HG03571 (cell line): ENCODE measurements at regions not wholly inside any gene's neighbourhood (a gene's known extent, or its start where the extent isn't known, plus 50 kb on each side); places are given as distances from the start of the nearest gene placed in this dataset.
A peak's percentile ranks its signal among the peaks of the same experiment; 100 is the strongest.

Experiments used
- ATAC-seq: cut with Tn5 transposase; IDR thresholded peaks from one replicate; pipeline ENCODE4 v1.9.1; 2021; ENCODE audit not compliant: unreplicated experiment

DNA sequence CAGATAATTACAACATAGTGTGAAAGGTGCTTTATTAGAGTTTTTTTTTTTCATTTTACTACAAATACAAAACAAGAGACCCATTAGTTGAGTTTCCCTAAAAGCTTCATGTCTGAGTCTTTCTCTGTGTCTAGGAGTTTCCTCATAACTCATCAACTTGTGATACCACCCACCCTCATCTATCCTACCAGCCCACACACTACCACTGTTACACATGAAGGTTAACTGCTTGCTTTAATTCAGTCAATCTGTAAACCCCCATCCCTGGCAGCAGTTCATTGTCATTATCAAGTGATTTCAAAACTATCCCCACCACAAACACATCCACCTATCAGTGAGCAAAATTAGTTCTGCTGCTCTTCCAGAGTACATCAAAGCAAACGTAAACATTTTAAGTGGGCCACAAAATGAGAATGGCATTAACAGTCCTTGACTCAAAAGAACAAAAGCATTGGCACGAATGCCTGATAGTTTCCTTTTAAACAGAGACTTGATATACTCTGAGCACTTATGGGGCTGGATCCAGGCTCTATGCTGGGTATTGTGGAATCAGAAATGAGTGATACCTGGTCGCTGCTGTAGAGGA, 331.6 kb upstream of the FAM241A start:
- no peak for ATAC-seq

- ATAC-seq: no peak
Measured at GRCh38 chr4:111814961-111815360, 330.3 kb upstream of the FAM241A start.

DNA sequence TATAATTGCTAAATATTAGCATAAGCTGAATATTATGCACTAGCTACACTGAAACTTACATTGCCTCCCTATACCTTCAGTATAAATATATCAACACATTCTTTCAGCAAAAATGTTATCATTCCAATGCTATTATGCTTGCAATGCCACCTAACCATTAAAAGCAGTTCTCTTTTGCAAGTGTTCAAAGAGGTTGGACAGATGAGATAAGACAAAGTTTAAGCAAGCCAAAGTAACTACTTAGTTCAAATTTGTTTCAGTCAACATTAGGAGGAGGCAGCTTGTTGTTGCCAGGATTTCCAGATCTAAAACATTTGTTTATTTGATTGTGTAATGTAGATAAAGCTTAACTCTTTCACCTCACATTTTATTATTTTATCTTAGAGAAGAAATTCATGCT, 323.9 kb upstream of the FAM241A start:
- no peak for ATAC-seq

DNA sequence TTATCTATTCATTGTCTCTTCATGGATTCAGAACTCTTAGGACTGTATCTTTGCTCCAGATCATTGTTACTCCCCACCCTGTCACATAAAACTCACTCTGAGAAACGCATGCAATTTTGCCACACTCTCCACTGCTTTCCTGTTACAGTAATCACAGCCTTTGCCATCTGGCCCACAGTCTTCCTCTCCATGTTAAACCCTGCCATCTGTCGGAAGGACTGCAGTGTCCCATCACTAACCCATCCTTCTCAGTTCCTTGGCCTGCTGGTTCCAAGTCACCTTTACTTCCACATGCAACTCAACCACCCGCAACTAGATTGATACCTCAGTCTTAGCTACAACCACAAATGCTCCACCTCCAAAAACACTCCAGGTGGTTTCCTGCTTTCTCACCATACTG, 308.7 kb upstream of the FAM241A start:
- ATAC-seq: no peak

GRCh38 chr4:111837761-111838160, 307.5 kb upstream of the FAM241A start:
- no peak for ATAC-seq

DNA sequence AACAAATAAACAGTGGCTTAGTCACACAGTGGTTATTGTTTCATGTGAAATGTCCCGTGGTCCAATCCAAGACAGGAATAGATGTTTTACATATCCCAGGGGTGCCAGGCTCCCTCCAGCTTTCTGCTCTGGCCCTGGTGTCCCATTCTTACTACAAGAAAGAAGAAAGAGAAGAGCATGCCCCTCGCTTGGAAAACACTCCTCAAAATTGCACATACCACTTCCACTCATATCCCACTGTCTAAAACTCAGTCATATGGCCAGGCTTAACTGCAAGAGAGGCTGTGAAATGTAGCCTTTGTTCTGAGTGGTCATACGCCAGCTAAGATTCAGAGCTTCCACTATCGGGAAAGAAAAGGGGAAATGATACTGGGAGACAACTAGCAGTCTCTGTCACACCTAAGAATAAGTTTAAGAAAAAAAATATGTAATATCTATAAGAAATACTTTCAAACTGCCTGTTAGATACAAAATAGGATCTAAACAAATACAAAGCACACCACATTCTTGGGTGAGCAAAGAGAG, 306.8 kb upstream of the FAM241A start:
- no peak for ATAC-seq

GRCh38 chr4:111839141-111839540, 306.1 kb upstream of the FAM241A start:
- ATAC-seq: no peak

- ATAC-seq: no peak
Measured at GRCh38 chr4:111842336-111842735, 302.9 kb upstream of the FAM241A start.

DNA sequence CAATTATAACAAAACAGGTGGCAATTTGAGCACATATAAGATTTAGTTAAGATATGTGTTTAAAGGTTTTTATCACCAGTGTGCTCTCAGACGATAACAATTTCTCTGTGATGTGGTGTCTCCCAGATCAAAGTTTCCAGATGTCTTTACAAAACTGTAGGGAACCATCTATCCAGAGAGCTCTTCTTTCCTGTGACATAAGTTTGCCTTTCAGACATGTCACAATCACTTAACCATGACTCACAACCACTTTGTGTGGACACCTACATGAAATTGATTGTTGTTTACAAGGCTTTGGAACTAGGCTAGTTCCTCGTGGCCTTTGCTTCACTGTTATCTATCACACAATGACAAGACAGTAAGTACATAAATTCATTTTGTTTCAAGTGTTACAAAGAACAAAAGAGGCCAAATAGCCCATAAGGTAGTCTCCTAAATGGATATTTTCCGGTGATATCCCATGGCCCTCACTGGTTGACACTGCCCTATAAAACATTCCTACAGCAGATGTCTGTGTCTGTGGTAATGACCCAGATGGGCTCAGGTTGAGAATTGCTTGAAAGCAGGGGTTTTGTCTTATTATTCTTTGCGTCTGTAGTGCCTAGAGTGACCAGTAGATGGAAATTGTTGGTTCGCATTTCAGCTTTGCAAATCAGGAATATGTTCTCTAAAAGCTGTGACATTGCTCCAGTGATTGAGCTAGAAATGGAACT, 297.8 kb upstream of the FAM241A start:
- no peak for ATAC-seq

DNA sequence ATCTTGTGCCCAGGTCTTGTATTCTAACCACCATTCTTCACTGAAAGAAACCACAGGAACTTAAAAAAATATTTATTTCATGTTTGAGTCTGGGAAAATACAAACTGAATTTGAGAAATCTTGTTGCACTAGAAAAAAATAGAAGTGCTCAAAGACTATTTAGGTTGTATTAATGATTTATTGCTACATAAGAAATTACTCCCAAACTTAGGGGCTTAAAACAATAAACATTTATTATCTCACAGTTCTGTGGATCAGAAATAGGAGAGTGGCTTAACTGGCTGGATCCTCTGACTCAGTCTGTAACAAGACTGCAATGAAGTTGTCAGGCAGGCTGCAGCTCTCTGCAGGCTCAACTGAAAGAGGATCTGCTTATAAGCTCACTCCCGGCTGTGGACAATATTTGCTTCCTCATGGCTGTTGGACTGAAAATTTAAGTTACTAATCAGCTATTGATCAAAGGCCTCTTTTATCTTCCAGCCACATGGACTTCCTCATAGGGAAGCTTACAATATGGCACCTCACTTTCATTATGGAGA, 295.4 kb upstream of the FAM241A start:
- no peak for ATAC-seq

DNA sequence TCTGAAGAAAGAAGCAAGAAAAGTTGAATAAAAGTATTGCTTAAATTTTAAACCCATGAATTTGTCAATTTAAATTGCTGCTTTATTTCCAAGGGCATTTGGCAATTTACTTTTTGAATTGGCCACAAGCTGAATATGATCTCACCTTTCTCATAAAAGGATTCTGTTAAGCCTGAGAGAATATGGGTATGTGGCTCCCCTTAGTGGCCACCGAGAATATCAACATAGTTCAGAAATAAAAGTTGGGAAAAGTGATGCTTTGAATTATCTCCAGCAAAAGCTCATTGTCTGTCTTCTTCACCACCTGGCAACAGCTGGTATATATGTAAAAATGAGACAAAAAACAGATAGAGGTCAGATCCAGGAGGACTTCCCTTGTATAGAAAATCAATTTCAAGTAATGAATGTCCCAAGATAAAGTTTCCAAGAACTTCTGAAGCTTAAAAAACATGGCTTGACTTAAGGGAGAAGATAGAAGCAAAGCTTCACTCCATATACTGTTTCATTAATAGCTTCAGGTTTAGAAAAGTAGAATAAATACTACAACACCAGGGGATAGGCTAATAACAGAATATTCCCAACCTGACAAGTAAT, 290.7 kb upstream of the FAM241A start:
- peak; percentile 67 for ATAC-seq

- no peak for ATAC-seq
Measured at GRCh38 chr4:111855308-111855707, 289.9 kb upstream of the FAM241A start.

DNA sequence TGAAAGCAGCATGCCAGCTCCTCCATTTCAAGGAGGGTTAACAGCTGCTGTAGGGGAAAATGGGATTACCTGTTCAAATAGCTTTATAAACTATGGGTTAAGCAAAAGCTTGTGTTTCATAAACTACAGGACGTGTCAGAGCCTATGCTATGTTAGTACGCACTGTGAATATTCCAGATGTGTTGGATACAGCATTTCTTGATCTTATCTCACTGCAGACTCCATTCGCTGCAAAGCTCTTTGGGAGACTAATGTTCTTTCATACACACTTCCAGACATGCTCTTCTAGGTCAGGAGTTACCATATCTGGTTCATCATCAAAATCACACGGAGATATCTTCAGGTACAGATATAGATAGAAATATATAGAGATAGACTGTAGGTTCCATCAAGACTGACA, 281.2 kb upstream of the FAM241A start:
- no peak for ATAC-seq

- no peak for ATAC-seq
Measured at GRCh38 chr4:111869339-111869738, 275.9 kb upstream of the FAM241A start.

DNA sequence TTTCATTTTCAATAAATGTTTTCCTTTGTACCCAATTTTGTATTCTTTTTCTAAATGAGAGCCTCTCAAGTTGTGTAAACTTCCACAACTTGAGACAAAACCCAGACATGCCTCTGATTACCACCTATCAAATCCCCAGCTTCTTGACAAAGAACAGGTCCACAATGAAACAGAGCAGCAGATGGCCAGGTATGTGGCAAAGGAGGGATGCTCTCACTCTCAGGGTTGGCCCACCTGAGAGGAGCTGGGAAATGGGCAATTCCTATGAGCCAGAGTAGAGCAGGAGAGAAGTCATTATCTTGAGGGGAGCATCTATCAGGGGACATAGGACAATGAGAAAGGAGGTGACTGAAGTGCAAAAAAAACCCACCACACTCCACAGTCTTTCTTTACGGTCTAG, 273.5 kb upstream of the FAM241A start:
- no peak for ATAC-seq

- no peak for ATAC-seq
Measured at GRCh38 chr4:111873801-111874200, 271.5 kb upstream of the FAM241A start.

- ATAC-seq: no peak
Measured at GRCh38 chr4:111879539-111879938, 265.7 kb upstream of the FAM241A start.

DNA sequence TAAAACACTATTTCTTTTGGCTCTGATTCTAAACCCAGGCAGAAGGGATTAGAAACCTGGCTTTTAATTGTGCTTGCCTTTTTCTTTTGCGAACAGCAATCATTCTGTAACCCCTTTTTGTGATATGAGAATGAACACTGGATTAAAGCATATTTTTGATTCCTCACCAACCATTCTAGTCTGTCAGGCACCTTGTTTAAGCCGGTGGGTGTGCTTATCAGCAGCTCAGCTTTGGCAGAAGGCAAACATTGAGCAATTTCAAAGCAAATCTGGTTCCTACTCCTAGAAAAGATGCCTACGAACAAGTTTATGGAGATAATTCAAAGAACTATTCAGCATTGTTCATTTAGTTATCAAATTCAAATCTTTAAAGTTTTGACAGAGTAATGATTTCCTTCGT, 265.1 kb upstream of the FAM241A start:
- ATAC-seq: no peak

- no peak for ATAC-seq
Measured at GRCh38 chr4:111883557-111883999, 261.7 kb upstream of the FAM241A start.

GRCh38 chr4:111890412-111890811, 254.8 kb upstream of the FAM241A start:
- ATAC-seq: no peak

DNA sequence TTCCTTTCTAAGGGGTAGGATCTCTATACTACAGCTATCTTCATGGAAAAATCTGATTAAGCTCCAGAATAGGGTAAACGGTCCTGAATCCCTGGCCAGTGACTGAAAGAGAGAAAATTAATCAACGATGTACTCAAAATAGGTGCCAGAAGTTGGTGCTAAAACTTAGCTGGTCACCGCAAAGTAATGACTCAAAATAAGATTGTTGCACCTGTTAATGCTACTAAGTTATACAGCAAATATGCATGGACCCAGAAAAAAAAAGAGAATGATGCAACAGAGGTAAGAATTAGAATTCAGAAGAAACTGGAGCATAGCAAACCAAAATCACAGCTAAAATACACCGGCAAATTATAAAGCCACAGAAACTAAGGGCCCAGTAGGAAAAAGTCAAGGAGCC, 239.7 kb upstream of the FAM241A start:
- no peak for ATAC-seq

GRCh38 chr4:111919639-111920038, 225.6 kb upstream of the FAM241A start:
- ATAC-seq: no peak
